IMR-90 (cell line): ENCODE measurements at regions not wholly inside any gene's neighbourhood (a gene's known extent, or its start where the extent isn't known, plus 50 kb on each side); places are given as distances from the start of the nearest gene placed in this dataset.

Source experiments
- FOS ChIP-seq: fragments of 150-350 bp; IDR thresholded peaks from 2 replicates; pipeline ENCODE4 v1.6.1; 2016; ENCODE audit warnings: low read depth, low read length
- RAD21 ChIP-seq: IDR thresholded peaks from 2 replicates; pipeline ENCODE4 v1.6.1; 2012; ENCODE audit warnings: low read length, improper control_type of control experiment
- RFX5 ChIP-seq: IDR thresholded peaks from 2 replicates; pipeline ENCODE4 v1.8.0; 2012; ENCODE audit warnings: low read depth, mild to moderate bottlenecking, low read length, moderate library complexity
- SMC3 ChIP-seq: fragments of 150-350 bp; IDR thresholded peaks from 2 replicates; pipeline ENCODE4 v1.6.1; 2016; ENCODE audit warnings: low read depth, mild to moderate bottlenecking, antibody characterized with exemption, low read length, moderate library complexity
- TF ChIP-seq, protein P1 (sequence below): conservative IDR thresholded peaks from 2 replicates; pipeline ENCODE4 v1.5.1; 2012; ENCODE audit warnings: mild to moderate bottlenecking, low read depth, low read length, improper control_type of control experiment

DNA sequence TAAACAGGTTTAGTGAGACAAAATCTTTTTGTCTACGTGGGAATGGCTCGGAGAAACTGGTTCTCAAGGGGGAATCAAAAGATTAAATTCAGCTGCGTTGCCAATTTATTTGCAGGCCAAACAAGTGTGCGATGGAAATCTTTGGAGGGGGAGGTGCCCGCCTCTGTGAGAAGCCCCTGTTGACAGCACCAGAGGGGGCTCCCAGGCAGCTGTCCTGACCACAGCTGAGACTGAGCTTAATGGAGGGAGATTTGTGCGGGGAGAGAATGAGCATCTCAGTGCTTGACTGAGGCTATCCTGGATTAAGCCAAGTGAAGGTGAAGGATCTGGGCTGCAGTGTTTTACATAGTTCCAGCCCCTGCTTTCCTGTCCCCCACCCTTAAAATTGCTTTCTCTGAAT lies 169.7 kb downstream of the ATG4C start:
- TF ChIP-seq RAD21: no peak
- no peak for TF ChIP-seq RFX5
- TF ChIP-seq, protein P1, sequence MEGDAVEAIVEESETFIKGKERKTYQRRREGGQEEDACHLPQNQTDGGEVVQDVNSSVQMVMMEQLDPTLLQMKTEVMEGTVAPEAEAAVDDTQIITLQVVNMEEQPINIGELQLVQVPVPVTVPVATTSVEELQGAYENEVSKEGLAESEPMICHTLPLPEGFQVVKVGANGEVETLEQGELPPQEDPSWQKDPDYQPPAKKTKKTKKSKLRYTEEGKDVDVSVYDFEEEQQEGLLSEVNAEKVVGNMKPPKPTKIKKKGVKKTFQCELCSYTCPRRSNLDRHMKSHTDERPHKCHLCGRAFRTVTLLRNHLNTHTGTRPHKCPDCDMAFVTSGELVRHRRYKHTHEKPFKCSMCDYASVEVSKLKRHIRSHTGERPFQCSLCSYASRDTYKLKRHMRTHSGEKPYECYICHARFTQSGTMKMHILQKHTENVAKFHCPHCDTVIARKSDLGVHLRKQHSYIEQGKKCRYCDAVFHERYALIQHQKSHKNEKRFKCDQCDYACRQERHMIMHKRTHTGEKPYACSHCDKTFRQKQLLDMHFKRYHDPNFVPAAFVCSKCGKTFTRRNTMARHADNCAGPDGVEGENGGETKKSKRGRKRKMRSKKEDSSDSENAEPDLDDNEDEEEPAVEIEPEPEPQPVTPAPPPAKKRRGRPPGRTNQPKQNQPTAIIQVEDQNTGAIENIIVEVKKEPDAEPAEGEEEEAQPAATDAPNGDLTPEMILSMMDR: no peak
- TF ChIP-seq FOS: no peak
- no peak for TF ChIP-seq SMC3
